GM19328 (cell line): ENCODE measurements at regions not wholly inside any gene's neighbourhood (a gene's known extent, or its start where the extent isn't known, plus 50 kb on each side); places are given as distances from the start of the nearest gene placed in this dataset.

Experiments
- ATAC-seq: cut with Tn5 transposase; IDR thresholded peaks from one replicate; pipeline ENCODE4 v1.9.1; 2021; ENCODE audit warnings: mild to moderate bottlenecking, moderate library complexity; ENCODE audit not compliant: unreplicated experiment

DNA sequence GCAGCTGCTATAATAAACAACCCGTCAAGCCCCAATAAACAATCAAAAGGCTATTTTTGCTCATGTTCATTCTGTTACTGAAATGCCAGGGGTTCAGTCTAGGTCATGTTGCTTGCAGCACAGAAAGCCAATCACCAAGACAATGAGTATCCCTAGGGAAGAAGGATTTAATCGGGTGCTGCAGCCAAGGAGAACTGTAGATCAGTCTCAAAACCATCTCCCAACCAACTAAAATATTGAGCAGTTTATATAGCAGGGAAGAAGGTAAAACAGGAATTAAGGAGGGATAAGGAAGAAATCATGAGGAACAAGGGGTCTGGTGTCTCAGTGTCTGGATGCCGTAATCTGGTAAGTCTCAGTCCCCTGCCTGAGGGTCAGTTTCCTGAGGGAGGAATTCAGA, 169.5 kb downstream of the BLID start:
- ATAC-seq = no peak

DNA sequence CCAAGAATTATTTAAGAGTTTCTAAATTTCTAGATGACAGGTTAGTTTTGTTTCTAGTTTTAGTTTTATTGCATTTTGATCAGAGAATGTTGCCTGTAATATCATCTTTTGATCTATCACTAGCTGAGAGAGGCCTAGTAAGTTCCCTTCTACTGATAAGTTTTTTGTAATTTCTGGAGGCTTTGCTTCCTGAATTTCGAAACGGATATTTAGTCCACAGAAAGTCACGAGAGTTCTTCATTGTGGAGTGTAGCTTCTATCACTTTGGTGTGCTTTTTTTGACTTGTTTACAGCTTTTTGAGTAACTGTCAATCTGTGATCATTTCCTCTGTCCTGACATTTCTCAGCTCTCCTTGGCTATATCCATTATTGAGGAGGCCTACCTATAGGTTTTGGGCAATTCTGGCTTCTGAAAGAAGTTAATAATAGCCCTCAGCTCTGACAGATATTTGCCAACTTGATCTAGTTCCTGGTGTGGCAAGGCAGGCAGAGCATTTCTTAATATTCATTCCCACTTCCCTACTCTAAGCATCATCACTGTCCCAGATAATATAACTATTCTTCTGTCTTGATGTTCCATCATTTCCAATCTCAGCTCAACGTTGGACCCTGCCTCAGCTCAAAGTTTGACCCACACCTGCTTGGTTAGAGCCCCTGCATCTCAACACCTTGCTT, 171.3 kb downstream of the BLID start:
- ATAC-seq = no peak

GRCh38 chr11:121938076-121938475, 177.9 kb downstream of the BLID start:
- no peak for ATAC-seq

- no peak for ATAC-seq
Measured at GRCh38 chr11:121936781-121937447, 179.1 kb downstream of the BLID start.

DNA sequence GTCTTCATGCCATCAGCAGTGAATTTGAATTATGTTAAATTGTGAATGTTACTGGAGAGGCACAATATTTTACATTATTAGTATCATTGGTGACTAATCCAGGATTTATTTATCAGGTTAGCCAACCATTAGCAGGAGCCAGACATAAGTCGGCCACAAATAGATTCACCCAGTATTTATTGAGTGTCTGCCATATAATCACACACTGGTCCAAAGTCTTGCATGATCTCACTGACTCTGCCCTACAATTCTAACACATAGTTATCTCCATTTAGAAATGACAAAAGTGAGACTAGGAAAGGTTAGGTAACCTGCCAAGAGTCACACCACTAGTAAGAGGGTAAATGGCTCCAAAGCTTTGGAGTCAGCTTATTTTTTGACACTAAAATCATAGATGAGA, 179.6 kb downstream of the BLID start:
- ATAC-seq = no peak

DNA sequence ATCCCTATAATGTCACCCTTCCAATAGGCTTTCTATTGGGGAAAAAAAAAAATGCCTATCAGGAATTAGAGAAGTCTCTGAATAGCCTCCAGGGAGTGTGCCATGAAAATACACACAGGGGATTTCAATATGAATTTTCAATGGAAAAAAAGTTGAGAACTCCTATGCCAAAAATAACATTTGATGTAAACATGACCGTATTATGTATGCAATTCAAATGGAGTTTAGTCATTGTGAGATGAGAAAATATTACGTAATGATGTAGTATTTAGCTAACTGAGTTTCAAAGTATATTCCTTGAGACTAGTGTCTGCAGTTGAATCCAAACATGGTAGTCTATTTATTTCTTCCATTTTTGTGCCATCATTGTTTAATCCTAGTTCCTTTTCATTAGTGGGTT, 182.3 kb downstream of the BLID start:
- no peak for ATAC-seq

- no peak for ATAC-seq
Measured at GRCh38 chr11:121933294-121933693, 182.7 kb downstream of the BLID start.

- ATAC-seq = no peak
Measured at GRCh38 chr11:121932646-121933185, 183.3 kb downstream of the BLID start.

- ATAC-seq = no peak
Measured at GRCh38 chr11:121931748-121932352, 184.2 kb downstream of the BLID start.

- no peak for ATAC-seq
Measured at GRCh38 chr11:121931121-121931520, 184.9 kb downstream of the BLID start.

DNA sequence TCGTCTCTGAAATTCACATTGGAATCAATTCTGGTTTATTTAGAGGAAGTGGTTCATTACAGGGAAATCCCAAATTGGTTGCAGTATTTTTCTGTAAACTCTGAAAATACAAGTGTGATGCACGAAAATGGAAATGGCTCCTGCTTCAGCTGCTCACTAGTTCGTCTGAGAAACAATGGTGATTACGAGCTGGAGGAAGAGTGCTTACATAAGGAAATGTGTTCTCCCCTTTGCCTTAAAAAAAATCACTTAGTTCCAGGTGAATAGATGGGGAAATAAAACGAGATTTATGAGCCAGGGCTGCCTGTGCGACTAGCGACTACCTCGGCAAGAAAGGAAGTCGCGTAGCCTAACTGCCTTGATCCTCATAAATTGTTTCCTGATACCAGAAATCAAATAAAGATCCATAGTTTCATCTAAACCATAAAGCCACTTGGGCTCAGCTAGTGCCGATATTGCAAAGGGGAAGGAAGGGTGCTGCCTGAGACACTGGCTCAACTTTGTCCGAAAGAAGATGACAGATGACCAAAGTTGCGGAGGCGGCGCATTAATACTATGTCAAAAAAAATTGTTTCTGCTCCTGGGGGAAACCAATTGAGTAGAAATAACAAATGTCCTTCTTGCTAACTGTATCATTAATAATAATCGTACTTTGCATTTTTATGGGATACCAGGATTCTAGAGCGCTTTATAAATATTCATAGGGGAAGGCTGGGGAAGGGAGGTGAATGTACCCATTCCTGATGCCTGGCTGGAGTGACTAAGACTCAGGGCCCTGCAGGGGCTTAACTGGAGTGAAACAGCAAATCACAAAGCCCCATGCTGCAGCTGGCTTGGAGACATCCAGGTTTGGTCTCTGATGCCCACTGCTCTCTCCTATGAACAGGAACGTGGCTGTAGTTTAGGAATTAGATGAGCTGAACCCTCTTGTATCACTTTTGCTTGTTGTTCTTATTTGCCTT, 185.7 kb downstream of the BLID start:
- no peak for ATAC-seq

DNA sequence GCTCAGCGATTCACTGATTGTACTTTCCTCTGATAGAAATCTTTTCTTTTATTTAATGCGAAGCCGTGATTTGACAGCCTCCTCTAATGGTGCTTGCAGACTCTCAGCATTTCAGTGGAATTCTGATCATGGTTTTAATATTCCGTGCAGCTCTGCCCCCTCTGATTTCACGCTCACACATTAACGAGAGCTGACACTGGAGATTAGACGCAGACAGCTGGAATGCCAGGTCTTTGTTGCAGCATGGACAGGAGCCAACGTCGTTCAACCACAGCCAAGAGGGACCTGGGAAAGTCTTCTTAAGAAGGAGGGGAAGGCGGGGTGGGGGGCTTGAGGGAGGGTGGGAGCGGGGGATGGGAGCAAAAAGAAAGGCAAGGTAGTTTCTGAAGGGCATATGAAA, 186.4 kb downstream of the BLID start:
- ATAC-seq = no peak

GRCh38 chr11:121928597-121929580, 187.1 kb downstream of the BLID start:
- ATAC-seq = no peak

- ATAC-seq = no peak
Measured at GRCh38 chr11:121927789-121928188, 188.2 kb downstream of the BLID start.

DNA sequence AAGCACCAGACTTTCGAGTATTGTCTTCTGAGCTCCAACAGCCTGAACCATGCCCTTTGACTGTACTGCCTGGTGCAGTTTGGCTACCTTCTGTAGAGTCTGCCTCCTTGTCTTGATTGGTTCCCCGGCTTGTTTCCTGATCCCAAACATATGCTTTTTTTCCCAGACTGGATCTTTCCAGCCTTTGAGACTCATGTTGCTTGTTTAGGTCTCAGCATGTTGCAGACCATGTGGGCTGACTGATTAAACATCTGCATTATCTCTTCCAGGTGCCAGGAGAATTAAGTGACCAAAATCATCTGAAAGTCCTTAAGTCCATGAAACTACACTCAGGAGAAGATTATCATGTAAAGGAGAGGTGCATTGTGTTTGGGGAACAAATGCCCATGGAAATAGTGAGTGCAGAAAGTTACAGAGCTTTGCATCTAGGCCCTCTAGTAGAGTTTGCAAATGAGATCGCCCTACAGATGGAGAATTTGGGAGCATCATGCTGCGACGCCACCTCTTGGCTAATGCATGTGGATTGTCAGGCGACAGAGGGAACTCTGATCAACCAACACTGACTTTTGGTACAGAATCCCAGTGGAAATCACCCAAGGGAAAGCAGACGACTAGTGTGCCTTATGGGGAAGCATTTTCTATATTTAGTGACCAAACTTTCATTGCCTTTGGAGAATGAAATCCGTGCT, 188.8 kb downstream of the BLID start:
- ATAC-seq = no peak

GRCh38 chr11:121924191-121924590, 191.8 kb downstream of the BLID start:
- ATAC-seq = no peak

DNA sequence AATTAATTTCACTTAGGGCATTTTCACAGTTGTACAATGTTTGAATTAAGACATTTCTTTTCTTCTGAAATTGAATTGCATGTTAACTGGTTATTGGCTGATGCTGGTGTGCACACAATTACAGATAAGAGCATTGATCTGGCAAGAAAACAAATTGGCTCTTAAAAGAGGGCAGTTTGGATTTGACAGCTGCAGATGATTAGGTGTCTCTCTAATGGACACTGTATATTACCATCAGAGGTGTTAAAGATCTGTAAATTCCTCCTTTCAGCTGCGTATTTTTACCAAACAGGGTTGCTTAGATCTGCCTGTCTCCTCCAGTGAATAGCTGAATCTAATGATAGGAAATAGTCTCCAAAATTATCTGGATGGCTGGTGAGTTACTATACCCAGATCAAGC, 198.5 kb downstream of the BLID start:
- ATAC-seq = no peak

GRCh38 chr11:121914508-121915059, 201.4 kb downstream of the BLID start:
- no peak for ATAC-seq

DNA sequence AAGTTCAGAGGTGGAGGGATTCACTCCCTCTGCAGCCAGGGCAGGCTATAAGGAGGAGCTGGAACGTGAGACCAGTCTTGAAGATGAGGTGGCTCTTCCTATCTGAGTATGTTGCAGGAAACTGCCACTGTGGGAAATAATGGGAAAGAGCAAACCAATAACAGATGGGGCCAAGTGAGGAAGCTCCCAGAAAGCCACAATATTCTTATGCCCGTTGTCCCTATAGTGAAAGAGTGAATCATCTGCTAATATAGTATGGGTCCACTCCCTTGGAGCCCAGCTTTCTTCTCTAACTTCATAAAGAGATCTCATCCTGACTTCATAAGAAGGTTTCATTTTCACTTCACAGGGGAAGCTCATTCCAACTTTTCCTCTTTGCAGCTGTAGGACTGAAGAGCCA, 206.4 kb downstream of the BLID start:
- ATAC-seq = no peak
